Neural cell (in vitro differentiated cells): ENCODE measurements at regions not wholly inside any gene's neighbourhood (a gene's known extent, or its start where the extent isn't known, plus 50 kb on each side); places are given as distances from the start of the nearest gene placed in this dataset.

ENCODE experiments used
- H2AFZ ChIP-seq: fragments of 200-600, 300-800 bp; sonication (generic), shearing (Covaris generic); 2 replicates; pipeline ENCODE4 v1.6.0; 2014; ENCODE audit warnings: low read depth, mild to moderate bottlenecking, antibody characterized with exemption, low read length, moderate library complexity
- H3F3A ChIP-seq: fragments of 200-600 bp; shearing (Covaris generic); 2 replicates; pipeline ENCODE4 v1.6.1; 2016; ENCODE audit warnings: mild to moderate bottlenecking, moderate library complexity, mixed read lengths, antibody characterized with exemption, low read length; ENCODE audit not compliant: insufficient read depth, poor library complexity, severe bottlenecking
- H3K27ac ChIP-seq: fragments of 200-600, 300-800 bp; sonication (generic), shearing (Covaris generic); 2 replicates; pipeline ENCODE4 v1.5.1; 2014; ENCODE audit warnings: mild to moderate bottlenecking, low read length, moderate library complexity
- H3K27me3 ChIP-seq: fragments of 300-800, 200-600 bp; sonication (generic), shearing (Covaris generic); 2 replicates; pipeline ENCODE4 v1.6.0; 2014; ENCODE audit warnings: mild to moderate bottlenecking, low read depth, low read length, moderate library complexity; ENCODE audit not compliant: insufficient read depth
- H3K36me3 ChIP-seq: fragments of 300-800, 200-600 bp; sonication (generic), shearing (Covaris generic); 2 replicates; pipeline ENCODE4 v1.5.1; 2014; ENCODE audit warnings: mild to moderate bottlenecking, antibody characterized with exemption, low read length, moderate library complexity; ENCODE audit not compliant: insufficient read depth
- H3K4me2 ChIP-seq: fragments of 300-800, 200-600 bp; sonication (generic), shearing (Covaris generic); 2 replicates; pipeline ENCODE4 v1.6.0; 2014; ENCODE audit warnings: mild to moderate bottlenecking, low read length
- H3K4me3 ChIP-seq: fragments of 300-800, 200-600 bp; sonication (generic), shearing (Covaris generic); 2 replicates; pipeline ENCODE4 v1.5.1; 2014; ENCODE audit warnings: mild to moderate bottlenecking, low read length, moderate library complexity
- H3K79me2 ChIP-seq: fragments of 200-600 bp; shearing (Covaris generic); replicated peaks from 2 replicates; pipeline ENCODE4 v1.6.0; 2014; ENCODE audit warnings: mild to moderate bottlenecking, low read length, moderate library complexity; ENCODE audit not compliant: insufficient read depth
- H3K9ac ChIP-seq: fragments of 300-800, 200-600 bp; sonication (generic), shearing (Covaris generic); 2 replicates; pipeline ENCODE4 v1.6.1; 2016; ENCODE audit warnings: mild to moderate bottlenecking, low read length, mixed read lengths
- H3K9me2 ChIP-seq: fragments of 200-600 bp; shearing (Covaris generic); 2 replicates; pipeline ENCODE4 v1.6.1; 2016; ENCODE audit warnings: mild to moderate bottlenecking, low read length, mixed read lengths; ENCODE audit not compliant: insufficient read depth
- H3K9me3 ChIP-seq: fragments of 200-600, 300-800 bp; sonication (generic), shearing (Covaris generic); 2 replicates; pipeline ENCODE4 v1.6.1; 2016; ENCODE audit warnings: mild to moderate bottlenecking, mixed run types, low read length, moderate library complexity, mixed read lengths
- H4K20me1 ChIP-seq: fragments of 200-600 bp; shearing (Covaris generic); 2 replicates; pipeline ENCODE4 v1.6.1; 2016; ENCODE audit warnings: mild to moderate bottlenecking, mixed run types; ENCODE audit not compliant: insufficient read depth
- EP300 ChIP-seq: fragments of 450-650 bp; conservative IDR thresholded peaks from 2 replicates; pipeline ENCODE4 v1.6.1; 2014; ENCODE audit warnings: antibody characterized with exemption, mild to moderate bottlenecking, moderate library complexity; ENCODE audit not compliant: poor library complexity, severe bottlenecking
- EZH2 ChIP-seq: fragments of 200-600, 300-800 bp; shearing (Covaris generic), sonication (generic); IDR thresholded peaks from 2 replicates; pipeline ENCODE4 v1.6.1; 2014; ENCODE audit warnings: antibody characterized with exemption, low read length, borderline replicate concordance, mild to moderate bottlenecking; ENCODE audit not compliant: insufficient read depth, poor library complexity, severe bottlenecking
- MXI1 ChIP-seq: fragments of 450-650 bp; conservative IDR thresholded peaks from 2 replicates; pipeline ENCODE4 v1.6.1; 2014; ENCODE audit warnings: antibody characterized with exemption, mild to moderate bottlenecking; ENCODE audit not compliant: poor library complexity, severe bottlenecking
- POLR2AphosphoS5 ChIP-seq: IDR thresholded peaks from 2 replicates; pipeline ENCODE4 v1.6.1; 2012
- RAD21 ChIP-seq: fragments of 450-650 bp; conservative IDR thresholded peaks from 2 replicates; pipeline ENCODE4 v1.6.1; 2014; ENCODE audit warnings: antibody characterized with exemption, mild to moderate bottlenecking, moderate library complexity
- SMC3 ChIP-seq: fragments of 450-650 bp; conservative IDR thresholded peaks from 2 replicates; pipeline ENCODE4 v1.6.1; 2014; ENCODE audit warnings: antibody characterized with exemption, mild to moderate bottlenecking, moderate library complexity; ENCODE audit not compliant: poor library complexity
- TAF1 ChIP-seq: IDR thresholded peaks from 2 replicates; pipeline ENCODE4 v1.6.1; 2012; ENCODE audit warnings: low read depth
- TF ChIP-seq, protein P1 (sequence below): IDR thresholded peaks from 2 replicates; pipeline ENCODE4 v1.6.1; 2012; ENCODE audit warnings: borderline replicate concordance
- TF ChIP-seq, protein P2 (sequence below): fragments of 450-650 bp; IDR thresholded peaks from 2 replicates; pipeline ENCODE4 v1.5.1; 2014; ENCODE audit warnings: antibody characterized with exemption, mild to moderate bottlenecking, moderate library complexity; ENCODE audit not compliant: poor library complexity, severe bottlenecking

DNA sequence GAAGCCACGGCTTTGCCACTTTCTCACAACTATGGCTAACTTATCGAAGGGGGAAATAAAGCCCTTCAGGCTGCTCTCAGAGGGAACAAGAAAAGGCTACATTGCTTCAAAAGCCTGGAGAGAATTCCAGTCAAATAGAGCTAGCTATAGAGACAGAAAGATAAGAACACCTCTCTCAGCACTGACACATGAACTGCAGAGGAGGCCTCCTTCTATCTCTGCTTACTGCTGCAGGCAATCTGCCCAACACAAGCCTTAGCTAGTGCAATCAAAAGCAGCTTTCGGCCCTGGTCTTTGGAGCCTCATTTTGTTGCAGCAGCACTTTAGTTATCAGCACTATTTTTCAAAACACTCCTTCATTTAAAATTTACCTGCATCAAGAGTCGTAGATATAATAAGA, 118.4 kb upstream of the ROBO1 start:
- Histone ChIP-seq H2AFZ (no peak overlapping the region), H3F3A (no peaks in the 10 kb centered on the region), H3K9me2 (no peaks in the 10 kb centered on the region), H3K4me2 (no peak overlapping the region), H3K36me3 (no peaks in the 10 kb centered on the region), H3K4me3 (no peak overlapping the region), H3K79me2 (no peaks in the 10 kb centered on the region), H3K27me3 (no peaks in the 10 kb centered on the region), H3K9me3 (no peaks in the 10 kb centered on the region), H3K27ac (peak overlapping the region; percentile 11), H4K20me1 (no peaks in the 10 kb centered on the region), H3K9ac (no peak overlapping the region)
- TF ChIP-seq SMC3 (no peak), MXI1 (no peak), RAD21 (no peak), EP300 (no peak), TAF1 (no peak), POLR2AphosphoS5 (no peak), EZH2 (no peak)
- TF ChIP-seq, protein P1, sequence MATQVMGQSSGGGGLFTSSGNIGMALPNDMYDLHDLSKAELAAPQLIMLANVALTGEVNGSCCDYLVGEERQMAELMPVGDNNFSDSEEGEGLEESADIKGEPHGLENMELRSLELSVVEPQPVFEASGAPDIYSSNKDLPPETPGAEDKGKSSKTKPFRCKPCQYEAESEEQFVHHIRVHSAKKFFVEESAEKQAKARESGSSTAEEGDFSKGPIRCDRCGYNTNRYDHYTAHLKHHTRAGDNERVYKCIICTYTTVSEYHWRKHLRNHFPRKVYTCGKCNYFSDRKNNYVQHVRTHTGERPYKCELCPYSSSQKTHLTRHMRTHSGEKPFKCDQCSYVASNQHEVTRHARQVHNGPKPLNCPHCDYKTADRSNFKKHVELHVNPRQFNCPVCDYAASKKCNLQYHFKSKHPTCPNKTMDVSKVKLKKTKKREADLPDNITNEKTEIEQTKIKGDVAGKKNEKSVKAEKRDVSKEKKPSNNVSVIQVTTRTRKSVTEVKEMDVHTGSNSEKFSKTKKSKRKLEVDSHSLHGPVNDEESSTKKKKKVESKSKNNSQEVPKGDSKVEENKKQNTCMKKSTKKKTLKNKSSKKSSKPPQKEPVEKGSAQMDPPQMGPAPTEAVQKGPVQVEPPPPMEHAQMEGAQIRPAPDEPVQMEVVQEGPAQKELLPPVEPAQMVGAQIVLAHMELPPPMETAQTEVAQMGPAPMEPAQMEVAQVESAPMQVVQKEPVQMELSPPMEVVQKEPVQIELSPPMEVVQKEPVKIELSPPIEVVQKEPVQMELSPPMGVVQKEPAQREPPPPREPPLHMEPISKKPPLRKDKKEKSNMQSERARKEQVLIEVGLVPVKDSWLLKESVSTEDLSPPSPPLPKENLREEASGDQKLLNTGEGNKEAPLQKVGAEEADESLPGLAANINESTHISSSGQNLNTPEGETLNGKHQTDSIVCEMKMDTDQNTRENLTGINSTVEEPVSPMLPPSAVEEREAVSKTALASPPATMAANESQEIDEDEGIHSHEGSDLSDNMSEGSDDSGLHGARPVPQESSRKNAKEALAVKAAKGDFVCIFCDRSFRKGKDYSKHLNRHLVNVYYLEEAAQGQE, result no peak
- TF ChIP-seq, protein P2, sequence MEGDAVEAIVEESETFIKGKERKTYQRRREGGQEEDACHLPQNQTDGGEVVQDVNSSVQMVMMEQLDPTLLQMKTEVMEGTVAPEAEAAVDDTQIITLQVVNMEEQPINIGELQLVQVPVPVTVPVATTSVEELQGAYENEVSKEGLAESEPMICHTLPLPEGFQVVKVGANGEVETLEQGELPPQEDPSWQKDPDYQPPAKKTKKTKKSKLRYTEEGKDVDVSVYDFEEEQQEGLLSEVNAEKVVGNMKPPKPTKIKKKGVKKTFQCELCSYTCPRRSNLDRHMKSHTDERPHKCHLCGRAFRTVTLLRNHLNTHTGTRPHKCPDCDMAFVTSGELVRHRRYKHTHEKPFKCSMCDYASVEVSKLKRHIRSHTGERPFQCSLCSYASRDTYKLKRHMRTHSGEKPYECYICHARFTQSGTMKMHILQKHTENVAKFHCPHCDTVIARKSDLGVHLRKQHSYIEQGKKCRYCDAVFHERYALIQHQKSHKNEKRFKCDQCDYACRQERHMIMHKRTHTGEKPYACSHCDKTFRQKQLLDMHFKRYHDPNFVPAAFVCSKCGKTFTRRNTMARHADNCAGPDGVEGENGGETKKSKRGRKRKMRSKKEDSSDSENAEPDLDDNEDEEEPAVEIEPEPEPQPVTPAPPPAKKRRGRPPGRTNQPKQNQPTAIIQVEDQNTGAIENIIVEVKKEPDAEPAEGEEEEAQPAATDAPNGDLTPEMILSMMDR, result no peak

DNA sequence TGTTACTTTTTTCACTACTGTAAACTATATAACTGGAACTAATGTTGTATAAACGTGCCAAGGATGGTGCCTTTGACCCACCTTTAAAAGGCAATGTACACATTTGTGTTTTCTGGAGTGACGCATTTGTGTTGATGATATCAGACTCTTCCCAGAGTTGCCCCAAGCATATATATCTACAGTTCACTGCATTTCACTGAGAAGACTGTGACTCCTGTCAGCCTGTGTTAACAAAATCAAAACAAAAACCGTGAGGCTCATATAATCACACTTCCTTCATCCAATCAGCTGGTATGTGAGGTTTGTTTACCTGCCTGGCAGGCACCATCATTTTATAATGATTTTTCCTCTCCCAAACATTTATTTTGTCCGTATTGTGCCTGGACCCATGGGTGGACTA, 117.6 kb upstream of the ROBO1 start:
- Histone ChIP-seq H3K4me3 (no peak overlapping the region), H3F3A (no peaks in the 10 kb centered on the region), H3K9me2 (no peaks in the 10 kb centered on the region), H3K4me2 (no peak overlapping the region), H2AFZ (no peak overlapping the region), H3K27ac (no peak overlapping the region), H4K20me1 (no peaks in the 10 kb centered on the region), H3K36me3 (no peaks in the 10 kb centered on the region), H3K27me3 (no peaks in the 10 kb centered on the region), H3K9ac (no peak overlapping the region), H3K9me3 (no peaks in the 10 kb centered on the region), H3K79me2 (no peaks in the 10 kb centered on the region)
- TF ChIP-seq MXI1 (no peak), TAF1 (no peak), SMC3 (no peak), POLR2AphosphoS5 (peak; percentile 58), RAD21 (no peak), EP300 (peak; percentile 61), EZH2 (no peak)
- TF ChIP-seq, protein P2, result no peak
- TF ChIP-seq, protein P1, result no peak
